ENCODE measurements at regions not wholly inside any gene's neighbourhood (a gene's known extent, or its start where the extent isn't known, plus 50 kb on each side); places are given as distances from the start of the nearest gene placed in this dataset.

DNA sequence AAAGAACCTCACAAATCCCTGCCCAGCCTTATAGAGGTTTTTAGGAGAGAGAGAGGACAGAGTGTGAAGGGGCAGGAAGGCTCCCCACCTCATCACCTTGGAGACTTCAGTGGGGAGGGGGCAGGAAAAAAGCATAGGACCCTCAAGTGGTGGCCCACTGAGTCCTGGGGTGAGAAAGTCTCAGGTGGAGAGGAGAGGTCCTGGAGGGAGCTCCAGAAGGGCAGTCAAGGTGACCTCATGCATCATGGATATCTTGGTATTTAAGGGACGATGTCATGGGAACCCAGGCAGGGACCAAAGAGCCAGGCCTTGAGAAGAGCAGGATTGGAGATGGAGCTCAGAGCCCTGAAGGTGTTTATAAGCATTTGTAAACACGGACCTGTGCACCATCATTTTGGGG, 204.5 kb downstream of the SLC4A3 start:
- no peak for DNase-seq (ENCODE audit: low read depth)
- in situ Hi-C loops (cut with HindIII; ENCODE audit: low sequenced_read_pairs): no loop called here
- H3K4me3 ChIP-seq (ENCODE audit: low read depth, low read length): no peak overlapping the region
- TF ChIP-seq, protein P1, sequence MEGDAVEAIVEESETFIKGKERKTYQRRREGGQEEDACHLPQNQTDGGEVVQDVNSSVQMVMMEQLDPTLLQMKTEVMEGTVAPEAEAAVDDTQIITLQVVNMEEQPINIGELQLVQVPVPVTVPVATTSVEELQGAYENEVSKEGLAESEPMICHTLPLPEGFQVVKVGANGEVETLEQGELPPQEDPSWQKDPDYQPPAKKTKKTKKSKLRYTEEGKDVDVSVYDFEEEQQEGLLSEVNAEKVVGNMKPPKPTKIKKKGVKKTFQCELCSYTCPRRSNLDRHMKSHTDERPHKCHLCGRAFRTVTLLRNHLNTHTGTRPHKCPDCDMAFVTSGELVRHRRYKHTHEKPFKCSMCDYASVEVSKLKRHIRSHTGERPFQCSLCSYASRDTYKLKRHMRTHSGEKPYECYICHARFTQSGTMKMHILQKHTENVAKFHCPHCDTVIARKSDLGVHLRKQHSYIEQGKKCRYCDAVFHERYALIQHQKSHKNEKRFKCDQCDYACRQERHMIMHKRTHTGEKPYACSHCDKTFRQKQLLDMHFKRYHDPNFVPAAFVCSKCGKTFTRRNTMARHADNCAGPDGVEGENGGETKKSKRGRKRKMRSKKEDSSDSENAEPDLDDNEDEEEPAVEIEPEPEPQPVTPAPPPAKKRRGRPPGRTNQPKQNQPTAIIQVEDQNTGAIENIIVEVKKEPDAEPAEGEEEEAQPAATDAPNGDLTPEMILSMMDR (IDR thresholded peaks at IDR 0.05; ENCODE audit: low read depth, low read length, missing control alignments): no peak

DNA sequence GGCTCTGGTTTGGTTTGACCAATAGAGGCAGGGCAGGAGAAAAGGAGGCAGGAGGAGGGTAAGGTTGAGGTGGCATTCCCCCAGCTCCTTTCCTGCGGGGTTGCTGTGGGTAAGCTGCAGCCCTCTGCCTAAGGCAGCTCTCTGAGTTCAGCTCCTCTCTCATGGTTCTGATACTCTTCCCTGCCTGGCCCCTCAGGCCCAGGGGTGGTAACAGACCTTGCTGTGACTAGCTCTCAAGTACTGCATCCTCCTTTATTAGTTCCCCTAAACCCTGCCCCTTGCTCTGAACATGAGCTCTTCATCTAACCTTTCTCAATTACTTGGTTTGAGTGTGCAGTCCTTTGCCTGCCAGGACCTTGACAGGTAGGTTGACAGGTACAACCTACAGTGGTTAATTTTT, 205.5 kb downstream of the SLC4A3 start:
- DNase-seq (ENCODE audit: low read depth): no peak
- H3K4me3 ChIP-seq (ENCODE audit: low read depth, low read length): no peak overlapping the region
- TF ChIP-seq, protein P1 (IDR thresholded peaks at IDR 0.05; ENCODE audit: low read depth, low read length, missing control alignments): no peak
- in situ Hi-C loops (cut with HindIII; ENCODE audit: low sequenced_read_pairs): no loop called here

DNA sequence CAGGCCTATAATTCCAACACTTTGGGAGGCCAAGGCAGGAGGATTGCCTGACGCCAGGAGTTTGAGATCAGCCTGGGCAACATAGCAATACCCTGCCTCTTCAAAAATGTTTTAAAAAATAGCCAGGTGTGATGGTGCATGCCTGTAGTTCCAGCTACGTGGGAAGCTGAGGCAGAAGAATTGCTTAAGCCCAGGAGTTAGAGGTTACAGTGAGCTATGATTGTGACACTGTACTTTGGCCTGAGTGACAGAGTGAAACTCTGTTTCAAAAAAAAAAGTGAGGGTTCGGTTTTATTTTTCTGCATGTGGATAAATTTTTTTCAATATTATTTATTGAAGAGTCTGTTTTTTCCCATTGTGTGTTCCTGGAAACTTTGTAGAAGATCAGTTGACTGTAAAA, 208.1 kb downstream of the SLC4A3 start:
- DNase-seq (ENCODE audit: low read depth): no peak
- H3K4me3 ChIP-seq (ENCODE audit: low read depth, low read length): no peak overlapping the region
- in situ Hi-C loops (cut with HindIII; ENCODE audit: low sequenced_read_pairs): no loop called here
- TF ChIP-seq, protein P1 (IDR thresholded peaks at IDR 0.05; ENCODE audit: low read depth, low read length, missing control alignments): no peak

DNA sequence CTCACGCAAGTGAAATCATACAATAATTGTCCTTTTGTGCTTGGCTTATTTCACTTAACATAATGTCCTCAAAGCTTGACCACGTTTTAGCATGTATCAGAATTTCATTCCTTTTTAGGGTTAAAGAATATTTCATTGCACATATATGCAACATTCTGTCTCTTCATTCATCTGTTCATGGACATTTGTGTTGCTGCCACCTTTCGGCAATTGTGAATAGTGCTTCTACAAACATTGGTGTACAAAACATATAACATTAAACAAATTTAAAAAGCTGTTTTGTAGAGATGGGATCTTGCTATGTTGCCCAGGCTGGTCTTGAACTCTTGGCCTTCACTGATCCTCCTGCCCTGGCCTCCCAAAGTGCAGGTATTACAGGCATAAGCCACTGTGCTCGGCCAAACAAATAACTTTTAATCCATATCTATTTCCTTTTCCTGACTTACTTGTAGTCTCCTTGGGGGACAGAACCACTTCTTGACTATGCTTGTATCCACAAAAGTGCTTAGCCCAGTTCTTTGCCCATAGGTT, 209.3 kb downstream of the SLC4A3 start:
- in situ Hi-C loops (cut with HindIII; ENCODE audit: low sequenced_read_pairs): no loop called here
- no peak for DNase-seq (ENCODE audit: low read depth)
- H3K4me3 ChIP-seq (ENCODE audit: low read depth, low read length): no peak overlapping the region
- TF ChIP-seq, protein P1 (IDR thresholded peaks at IDR 0.05; ENCODE audit: low read depth, low read length, missing control alignments): peak; percentile 3

DNA sequence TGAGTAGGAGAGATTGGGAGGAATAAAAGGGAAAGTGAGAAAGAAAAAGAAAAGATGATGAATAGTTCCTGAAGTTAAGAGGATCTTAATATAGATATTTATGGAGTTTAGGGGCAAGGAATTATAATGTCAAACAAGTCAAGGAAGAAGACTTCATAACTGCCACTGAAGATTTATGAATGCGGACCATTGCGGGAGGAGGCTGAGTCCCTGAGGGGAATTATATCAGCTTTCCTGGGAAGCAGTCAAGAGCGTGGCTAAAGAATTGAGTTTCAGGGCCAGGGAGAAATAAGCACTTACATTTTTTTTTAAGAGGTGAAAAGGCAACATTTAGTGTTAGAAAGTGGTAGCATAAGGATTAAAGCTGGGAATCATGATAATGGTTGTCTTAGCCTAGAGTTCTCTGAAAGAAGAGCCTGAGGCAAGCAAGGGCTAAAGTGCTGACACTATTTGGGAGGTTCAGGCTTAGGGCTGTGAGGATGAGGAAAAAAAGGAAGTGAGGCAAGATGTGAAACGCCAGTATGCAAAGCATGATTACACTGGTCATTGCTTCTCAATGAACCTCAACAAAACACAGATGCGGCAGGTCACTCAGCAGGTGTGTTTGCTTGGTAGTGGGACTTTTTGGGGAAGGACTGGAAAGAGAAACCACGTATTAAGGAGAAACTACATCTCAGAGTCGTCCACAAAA, 217.1 kb downstream of the SLC4A3 start:
- no peak for DNase-seq (ENCODE audit: low read depth)
- in situ Hi-C loops (cut with HindIII; ENCODE audit: low sequenced_read_pairs): loop anchor here (10.0 kb wide), 1 partner anchor 1080 kb away; no protein-coding TSS in a partner anchor
- TF ChIP-seq, protein P1 (IDR thresholded peaks at IDR 0.05; ENCODE audit: low read depth, low read length, missing control alignments): no peak
- H3K4me3 ChIP-seq (ENCODE audit: low read depth, low read length): no peak overlapping the region

DNA sequence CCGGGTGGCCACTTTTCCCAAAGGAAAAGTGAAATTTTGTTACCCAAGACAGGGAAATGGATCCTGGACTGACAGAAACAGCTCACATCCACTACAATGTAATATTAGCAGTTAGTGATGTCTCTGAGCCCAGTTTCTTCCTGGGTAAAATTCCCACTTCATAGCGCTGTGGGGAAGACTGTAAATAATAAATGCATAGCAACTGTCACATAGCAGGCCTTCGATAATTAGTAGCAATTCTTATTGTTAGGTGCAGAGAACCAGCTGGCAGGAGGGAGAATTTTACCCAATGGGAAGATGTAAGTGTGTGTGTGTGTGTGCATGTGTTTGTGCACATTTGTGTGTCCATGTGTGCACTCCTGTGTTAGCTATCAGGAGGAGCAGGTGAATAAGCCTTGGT, 221.5 kb downstream of the SLC4A3 start:
- no peak for DNase-seq (ENCODE audit: low read depth)
- TF ChIP-seq, protein P1 (IDR thresholded peaks at IDR 0.05; ENCODE audit: low read depth, low read length, missing control alignments): no peak
- in situ Hi-C loops (cut with HindIII; ENCODE audit: low sequenced_read_pairs): loop anchor here (10.0 kb wide), 1 partner anchor 1076 kb away; no protein-coding TSS in a partner anchor
- no peak overlapping the region for H3K4me3 ChIP-seq (ENCODE audit: low read depth, low read length)

All from astrocyte of the cerebellum (primary cell).